ENCODE measurements at regions not wholly inside any gene's neighbourhood (a gene's known extent, or its start where the extent isn't known, plus 50 kb on each side); places are given as distances from the start of the nearest gene placed in this dataset.
"Not testable (repeated sequence)": the region's sequence is repeated elsewhere in the genome, so short reads cannot be mapped to it uniquely, and the experiment has no call there.

DNA sequence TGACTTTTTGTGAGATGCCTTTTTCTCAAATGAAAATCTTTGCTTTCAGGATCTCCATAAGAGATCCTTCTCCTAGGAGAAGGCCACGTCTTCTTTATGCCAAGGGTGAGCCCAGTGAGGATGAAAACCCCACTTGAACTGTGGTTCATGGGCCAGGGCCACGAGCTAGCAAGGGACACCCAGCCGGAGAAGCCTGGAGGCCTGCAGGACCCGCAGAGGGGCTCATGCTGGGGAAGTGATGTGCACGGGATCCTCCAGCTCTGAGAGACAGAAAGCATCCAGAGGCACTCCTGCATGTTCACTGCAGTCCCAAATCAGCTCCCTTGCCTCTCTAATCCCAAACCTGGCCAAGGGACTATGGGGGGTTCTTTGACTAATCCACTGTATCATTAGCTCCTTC, 168.9 kb downstream of the UQCRFS1 start:
- TF ChIP-seq, protein P1, sequence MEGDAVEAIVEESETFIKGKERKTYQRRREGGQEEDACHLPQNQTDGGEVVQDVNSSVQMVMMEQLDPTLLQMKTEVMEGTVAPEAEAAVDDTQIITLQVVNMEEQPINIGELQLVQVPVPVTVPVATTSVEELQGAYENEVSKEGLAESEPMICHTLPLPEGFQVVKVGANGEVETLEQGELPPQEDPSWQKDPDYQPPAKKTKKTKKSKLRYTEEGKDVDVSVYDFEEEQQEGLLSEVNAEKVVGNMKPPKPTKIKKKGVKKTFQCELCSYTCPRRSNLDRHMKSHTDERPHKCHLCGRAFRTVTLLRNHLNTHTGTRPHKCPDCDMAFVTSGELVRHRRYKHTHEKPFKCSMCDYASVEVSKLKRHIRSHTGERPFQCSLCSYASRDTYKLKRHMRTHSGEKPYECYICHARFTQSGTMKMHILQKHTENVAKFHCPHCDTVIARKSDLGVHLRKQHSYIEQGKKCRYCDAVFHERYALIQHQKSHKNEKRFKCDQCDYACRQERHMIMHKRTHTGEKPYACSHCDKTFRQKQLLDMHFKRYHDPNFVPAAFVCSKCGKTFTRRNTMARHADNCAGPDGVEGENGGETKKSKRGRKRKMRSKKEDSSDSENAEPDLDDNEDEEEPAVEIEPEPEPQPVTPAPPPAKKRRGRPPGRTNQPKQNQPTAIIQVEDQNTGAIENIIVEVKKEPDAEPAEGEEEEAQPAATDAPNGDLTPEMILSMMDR (IDR thresholded peaks at IDR 0.05; ENCODE audit: insufficient read depth, low read depth, low read length, missing control alignments), result no peak
- H3K4me3 ChIP-seq (ENCODE audit: low read length), result no peak overlapping the region
- no peak for DNase-seq (ENCODE audit: low read depth)

DNA sequence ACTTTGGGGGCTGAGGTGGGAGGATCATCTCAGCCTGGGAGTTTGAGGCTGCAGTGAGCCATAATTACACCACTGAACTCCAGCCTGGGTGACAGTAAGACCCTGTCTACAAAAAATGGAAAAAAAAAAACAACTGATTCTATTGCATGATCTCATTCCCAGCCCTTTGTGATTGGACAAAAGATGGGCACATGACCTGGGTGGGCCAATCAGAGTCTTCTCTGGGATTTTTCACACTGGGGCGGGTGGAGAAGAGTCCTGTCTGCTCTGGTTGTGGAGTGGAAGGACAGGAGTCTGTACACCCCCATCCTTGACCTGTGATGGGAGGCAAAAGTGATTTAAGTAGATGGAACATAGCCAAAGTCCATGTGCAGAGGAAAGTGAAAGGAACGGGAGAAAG, 170.5 kb downstream of the UQCRFS1 start:
- TF ChIP-seq, protein P1 (IDR thresholded peaks at IDR 0.05; ENCODE audit: insufficient read depth, low read depth, low read length, missing control alignments), result no peak
- H3K4me3 ChIP-seq (ENCODE audit: low read length), result no peak overlapping the region
- DNase-seq (ENCODE audit: low read depth), result no peak

DNA sequence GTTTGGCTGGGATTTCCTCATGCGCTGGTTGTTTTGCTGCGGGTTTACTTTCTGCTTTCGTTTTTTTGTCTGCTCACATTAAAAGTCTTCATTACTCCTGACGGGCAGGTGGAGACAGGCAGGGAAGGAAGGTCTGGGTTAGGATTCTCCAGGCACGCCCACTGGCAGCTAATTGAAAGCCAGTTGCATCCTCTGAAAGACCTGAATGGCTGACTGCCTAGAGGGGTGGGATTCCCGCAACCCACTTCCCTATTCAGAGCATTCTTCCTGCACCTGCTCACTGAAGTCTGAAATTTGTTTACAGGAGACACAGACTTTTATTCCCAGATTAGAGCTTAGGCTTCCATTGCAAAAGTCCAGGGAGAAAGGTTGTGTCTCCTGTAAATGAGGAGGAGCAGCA, 172.0 kb downstream of the UQCRFS1 start:
- TF ChIP-seq, protein P1 (IDR thresholded peaks at IDR 0.05; ENCODE audit: insufficient read depth, low read depth, low read length, missing control alignments), result no peak
- DNase-seq (ENCODE audit: low read depth), result no peak
- H3K4me3 ChIP-seq (ENCODE audit: low read length), result no peak overlapping the region

DNA sequence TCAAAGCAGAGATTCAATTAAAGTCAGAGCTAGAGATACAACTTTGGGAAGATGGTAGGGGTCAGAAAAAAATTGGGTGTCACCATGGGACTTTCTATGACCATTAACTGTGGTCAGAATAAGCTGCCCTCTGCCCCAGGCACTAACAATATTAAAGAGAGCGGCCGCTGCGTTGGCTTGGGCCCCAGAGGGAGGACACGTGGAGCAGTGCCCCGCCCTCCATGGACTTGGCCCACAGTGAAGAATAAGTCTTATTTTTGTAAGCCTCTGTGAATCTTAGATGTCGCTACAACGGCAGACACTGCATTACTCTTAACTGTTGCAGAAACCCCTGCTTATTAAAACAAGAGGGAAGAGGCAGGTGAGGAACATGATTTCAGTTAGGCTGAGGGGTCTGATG, 172.7 kb downstream of the UQCRFS1 start:
- H3K4me3 ChIP-seq (ENCODE audit: low read length), result no peak overlapping the region

DNA sequence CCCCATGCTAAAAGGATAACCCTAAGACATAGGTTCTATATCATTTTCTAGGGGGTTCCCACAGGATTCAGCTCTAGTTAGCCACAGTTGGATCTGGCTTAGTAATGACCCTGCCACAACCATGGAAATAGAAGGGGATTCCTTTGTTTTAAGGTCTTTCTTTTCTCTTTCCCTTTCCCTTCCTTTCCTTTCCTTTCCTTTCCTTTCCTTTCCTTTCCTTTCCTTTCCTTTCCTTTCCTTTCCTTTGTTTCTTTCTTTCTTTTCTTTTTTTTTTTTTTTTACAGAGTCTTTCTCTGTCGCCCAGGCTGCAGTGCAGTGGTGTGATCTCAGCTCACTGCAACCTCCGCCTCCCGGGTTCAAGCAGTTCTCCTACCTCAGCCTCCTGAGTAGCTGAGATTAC, 173.9 kb downstream of the UQCRFS1 start:
- DNase-seq (ENCODE audit: low read depth); H3K4me3 ChIP-seq (ENCODE audit: low read length): not testable (repeated sequence)

More for the DNA sequence above, 172.7 kb downstream of the UQCRFS1 start:
- no peak for DNase-seq (ENCODE audit: low read depth)
- TF ChIP-seq, protein P1 (IDR thresholded peaks at IDR 0.05; ENCODE audit: insufficient read depth, low read depth, low read length, missing control alignments), result no peak

DNA sequence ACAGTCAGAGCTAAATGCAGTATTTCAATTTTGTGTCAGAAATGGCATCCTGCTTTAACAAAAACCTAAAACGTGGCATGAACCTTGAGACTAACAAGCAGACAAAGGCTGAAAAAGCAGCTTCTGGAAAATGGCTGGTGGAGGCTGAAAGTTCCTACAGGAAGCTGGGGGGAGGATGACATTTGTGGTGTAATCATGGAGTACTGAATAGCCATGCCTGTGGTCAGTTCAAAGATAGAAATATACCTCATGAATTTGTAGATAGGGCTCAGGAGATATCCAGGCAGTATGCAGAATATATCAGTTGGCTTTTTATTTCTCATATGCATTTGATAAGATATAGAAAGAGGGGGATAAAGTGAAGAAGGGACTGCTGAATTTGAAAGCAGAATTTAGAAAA, 181.7 kb downstream of the UQCRFS1 start:
- TF ChIP-seq, protein P1 (IDR thresholded peaks at IDR 0.05; ENCODE audit: insufficient read depth, low read depth, low read length, missing control alignments), result no peak
- H3K4me3 ChIP-seq (ENCODE audit: low read length), result no peak overlapping the region
- no peak for DNase-seq (ENCODE audit: low read depth)

DNA sequence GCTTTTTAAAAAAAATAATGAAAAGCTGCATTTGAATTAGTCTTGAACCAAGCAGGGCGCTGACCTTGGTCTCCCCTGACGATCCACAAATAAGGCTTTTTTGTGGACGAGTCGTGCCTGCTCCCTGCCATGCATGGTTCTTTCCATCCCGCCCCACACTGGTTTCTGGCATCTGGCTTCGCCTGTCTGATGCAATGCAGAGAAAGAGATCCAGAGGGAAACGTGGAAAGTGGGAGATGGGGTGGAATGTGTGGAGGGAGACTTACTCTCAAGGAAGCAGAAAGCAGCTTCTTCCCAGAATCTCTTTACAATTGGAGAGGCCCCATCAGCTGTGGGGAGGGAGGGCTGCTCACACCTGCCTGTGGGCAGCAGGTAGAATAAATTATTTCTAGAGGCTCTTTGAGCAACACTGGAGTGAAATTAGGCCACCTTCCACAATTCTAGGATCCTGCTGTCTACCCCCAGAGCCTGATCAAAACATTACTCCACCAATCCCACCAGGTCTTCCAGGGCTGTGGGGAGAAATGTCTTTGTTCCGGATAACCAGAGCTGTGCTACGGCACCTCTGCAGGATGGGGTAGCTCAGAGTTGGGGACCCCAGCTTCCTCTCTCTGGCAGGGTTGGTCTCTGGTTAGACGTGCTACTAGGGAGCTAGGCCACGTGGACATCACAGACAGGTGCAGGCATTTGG, 183.5 kb downstream of the UQCRFS1 start:
- no peak for DNase-seq (ENCODE audit: low read depth)
- TF ChIP-seq, protein P1 (IDR thresholded peaks at IDR 0.05; ENCODE audit: insufficient read depth, low read depth, low read length, missing control alignments), result no peak
- H3K4me3 ChIP-seq (ENCODE audit: low read length), result no peak overlapping the region

All from epithelial cell of esophagus (primary cell).